Gastrocnemius medialis (tissue), 4 donors: ENCODE measurements at regions not wholly inside any gene's neighbourhood (a gene's known extent, or its start where the extent isn't known, plus 50 kb on each side); places are given as distances from the start of the nearest gene placed in this dataset.

Experiments
- ATAC-seq, 2 donors: fragments of 150-250 bp; one replicate each; pipeline ENCODE4 v1.9.1; 2016
- DNase-seq, 2 donors: peaks; one replicate each; pipeline ENCODE4 v3.0.0-alpha.2; 2019
- H3K27ac ChIP-seq, 4 donors: fragments of 200-600 bp; sonication (generic); 1 replicate in 1 of 4; 2 replicates in 3 of 4; pipeline ENCODE4 v1.5.1; 2016 to 2018; ENCODE audit warnings: mild to moderate bottlenecking in 2 of 4, moderate library complexity in 1 of 4
- H3K27me3 ChIP-seq, 3 donors: fragments of 200-600 bp; sonication (generic) in 2 of 3; 1 replicate in 1 of 3; 2 replicates in 2 of 3; pipeline versions ENCODE4 v1.5.1 to v1.6.0; 2016 to 2019; ENCODE audit warnings: mild to moderate bottlenecking in 1 of 3, moderate library complexity in 1 of 3
- H3K36me3 ChIP-seq, 2 donors: fragments of 200-600 bp; sonication (generic) in 1 of 2; one replicate each; pipeline ENCODE4 v1.5.1; 2017 to 2018
- H3K4me1 ChIP-seq, 2 donors: fragments of 200-600 bp; sonication (generic) in 1 of 2; one replicate each; pipeline ENCODE4 v1.5.1; 2016 to 2017; ENCODE audit warnings: mild to moderate bottlenecking in 2 of 2
- H3K4me3 ChIP-seq, 4 donors: fragments of 200-600 bp; sonication (generic) in 3 of 4; 1 replicate in 1 of 4; 2 replicates in 3 of 4; pipeline ENCODE4 v1.5.1; 2016 to 2019; ENCODE audit warnings: mild to moderate bottlenecking in 2 of 4
- H3K9me3 ChIP-seq, 3 donors: fragments of 200-600 bp; sonication (generic) in 2 of 3; 1 replicate in 1 of 3; 2 replicates in 2 of 3; pipeline ENCODE4 v1.5.1; 2016 to 2019
- POLR2A ChIP-seq, 2 donors: fragments of 450-650 bp; IDR thresholded peaks; one replicate each; pipeline ENCODE4 v1.6.1; 2017; ENCODE audit warnings: antibody characterized with exemption in 2 of 2, mild to moderate bottlenecking in 2 of 2, moderate library complexity in 2 of 2
- in situ Hi-C, 4 donors: fragments of 200-750 bp; cut with MboI; loops; one replicate each; pipeline versions ENCODE4 v1.15.0 to v1.8.0; 2017; ENCODE audit warnings: low sequenced_read_pairs in 4 of 4
- intact Hi-C: fragments of 100-400 bp; cut with DNase I; formaldehyde crosslinking; loops from one replicate; pipeline ENCODE4 v1.15.1; 2023; ENCODE audit warnings: low total_unique reads
- TF ChIP-seq, protein P1 (sequence below), 5 experiments: fragments of 450-650 bp in 3 of 5; fragments of 200-600 bp in 2 of 5; sonication (generic) in 2 of 5; IDR thresholded peaks in 4 of 5; conservative IDR thresholded peaks in 1 of 5; 1 replicate in 4 of 5; 2 replicates in 1 of 5; pipeline ENCODE4 v1.5.1; 2016 to 2019; ENCODE audit warnings: antibody characterized with exemption in 5 of 5, mild to moderate bottlenecking in 3 of 5, moderate library complexity in 3 of 5

DNA sequence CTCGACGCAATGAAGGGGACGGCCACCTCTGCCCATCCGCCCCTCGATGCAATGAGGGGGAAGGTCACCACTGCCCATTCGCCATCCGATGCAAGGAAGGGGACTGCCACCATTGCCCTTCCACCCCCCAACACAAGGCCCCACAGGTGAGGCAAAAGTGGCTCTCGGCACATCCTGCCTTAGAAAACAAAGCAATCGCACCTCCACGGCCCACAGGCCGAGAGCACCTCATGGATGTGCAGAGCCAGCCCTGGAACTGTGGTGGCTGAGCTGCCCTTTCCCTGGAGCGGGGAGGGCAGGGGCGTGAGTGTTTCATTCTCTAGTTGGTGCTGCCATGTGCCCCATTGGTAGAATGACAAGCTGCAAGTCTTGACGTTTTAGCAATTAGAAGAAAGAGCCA is 320.6 kb upstream of the SALL3 start:
- DNase-seq (no peak), ATAC-seq (no peak)
- Histone ChIP-seq H3K9me3 (no peaks in the 10 kb centered on the region), H3K36me3 (no peaks in the 10 kb centered on the region), H3K4me3 (no peak overlapping the region), H3K27ac (no peak overlapping the region), H3K4me1 (no peaks in the 10 kb centered on the region), H3K27me3 (no peaks in the 10 kb centered on the region)
- intact Hi-C loops (no loop called here), in situ Hi-C loops (no loop called here)
- no peak for TF ChIP-seq POLR2A (IDR thresholded peaks at IDR 0.05)

DNA sequence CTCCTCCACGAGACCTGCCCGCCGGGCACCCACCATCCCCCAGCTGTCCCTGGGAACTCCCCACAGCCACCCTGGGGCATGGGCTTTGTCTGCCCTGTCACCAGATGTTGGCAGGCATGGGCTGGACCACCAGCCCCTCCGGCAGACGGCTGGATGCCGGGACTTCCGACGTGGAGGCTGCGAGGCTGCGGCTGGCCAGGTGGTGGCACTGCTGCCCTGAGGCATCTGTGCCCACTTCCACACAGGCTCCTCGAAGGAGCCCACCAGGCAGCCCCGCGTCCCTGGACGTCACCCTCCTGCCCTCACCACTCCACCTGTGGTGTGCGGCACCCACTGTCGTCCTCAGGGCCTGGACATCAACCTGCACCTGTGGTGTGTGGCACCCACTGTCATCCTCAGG is 319.9 kb upstream of the SALL3 start:
- intact Hi-C loops (no loop called here), in situ Hi-C loops (no loop called here)
- Histone ChIP-seq H3K9me3 (no peaks in the 10 kb centered on the region), H3K27ac (no peak overlapping the region), H3K4me3 (no peak overlapping the region), H3K4me1 (no peaks in the 10 kb centered on the region), H3K36me3 (no peaks in the 10 kb centered on the region), H3K27me3 (no peaks in the 10 kb centered on the region)
- TF ChIP-seq, protein P1, sequence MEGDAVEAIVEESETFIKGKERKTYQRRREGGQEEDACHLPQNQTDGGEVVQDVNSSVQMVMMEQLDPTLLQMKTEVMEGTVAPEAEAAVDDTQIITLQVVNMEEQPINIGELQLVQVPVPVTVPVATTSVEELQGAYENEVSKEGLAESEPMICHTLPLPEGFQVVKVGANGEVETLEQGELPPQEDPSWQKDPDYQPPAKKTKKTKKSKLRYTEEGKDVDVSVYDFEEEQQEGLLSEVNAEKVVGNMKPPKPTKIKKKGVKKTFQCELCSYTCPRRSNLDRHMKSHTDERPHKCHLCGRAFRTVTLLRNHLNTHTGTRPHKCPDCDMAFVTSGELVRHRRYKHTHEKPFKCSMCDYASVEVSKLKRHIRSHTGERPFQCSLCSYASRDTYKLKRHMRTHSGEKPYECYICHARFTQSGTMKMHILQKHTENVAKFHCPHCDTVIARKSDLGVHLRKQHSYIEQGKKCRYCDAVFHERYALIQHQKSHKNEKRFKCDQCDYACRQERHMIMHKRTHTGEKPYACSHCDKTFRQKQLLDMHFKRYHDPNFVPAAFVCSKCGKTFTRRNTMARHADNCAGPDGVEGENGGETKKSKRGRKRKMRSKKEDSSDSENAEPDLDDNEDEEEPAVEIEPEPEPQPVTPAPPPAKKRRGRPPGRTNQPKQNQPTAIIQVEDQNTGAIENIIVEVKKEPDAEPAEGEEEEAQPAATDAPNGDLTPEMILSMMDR (IDR thresholded peaks at IDR 0.05 in 4 of 5, conservative IDR thresholded peaks at IDR 0.05 in 1 of 5), result peak in 1 of 5 experiments; percentile 9
- TF ChIP-seq POLR2A (IDR thresholded peaks at IDR 0.05), result no peak
- no peak for DNase-seq
- ATAC-seq, result no peak

DNA sequence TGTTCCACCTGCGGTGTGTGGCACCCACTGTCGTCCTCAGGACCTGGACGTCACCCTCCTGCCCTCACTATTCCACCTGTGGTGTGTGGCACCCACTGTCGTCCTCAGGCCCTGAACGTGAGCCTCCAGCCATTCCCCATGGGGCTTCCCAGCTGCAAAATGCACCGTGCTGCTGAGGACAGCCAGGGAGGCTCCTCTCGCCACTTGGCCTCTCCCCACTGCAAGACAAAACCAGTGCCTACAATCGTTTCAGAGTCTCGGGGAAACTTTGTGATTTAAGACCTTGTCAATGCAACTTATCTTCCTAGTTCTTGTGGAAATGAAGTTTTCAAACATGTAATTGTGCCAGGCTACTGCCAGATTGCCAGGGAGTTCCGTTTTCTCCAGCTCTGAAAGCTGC is 319.3 kb upstream of the SALL3 start:
- no peak overlapping the region for H3K27ac ChIP-seq
- no peak overlapping the region for H3K4me3 ChIP-seq
- H3K27me3 ChIP-seq, result no peaks in the 10 kb centered on the region
- H3K9me3 ChIP-seq, result no peaks in the 10 kb centered on the region
- H3K4me1 ChIP-seq, result no peaks in the 10 kb centered on the region
- intact Hi-C loops, result no loop called here
- ATAC-seq (no peak), DNase-seq (no peak)
- H3K36me3 ChIP-seq, result no peaks in the 10 kb centered on the region
- in situ Hi-C loops, result no loop called here
- TF ChIP-seq, protein P1 (IDR thresholded peaks at IDR 0.05 in 4 of 5, conservative IDR thresholded peaks at IDR 0.05 in 1 of 5), result no peak
- TF ChIP-seq POLR2A (IDR thresholded peaks at IDR 0.05), result no peak

DNA sequence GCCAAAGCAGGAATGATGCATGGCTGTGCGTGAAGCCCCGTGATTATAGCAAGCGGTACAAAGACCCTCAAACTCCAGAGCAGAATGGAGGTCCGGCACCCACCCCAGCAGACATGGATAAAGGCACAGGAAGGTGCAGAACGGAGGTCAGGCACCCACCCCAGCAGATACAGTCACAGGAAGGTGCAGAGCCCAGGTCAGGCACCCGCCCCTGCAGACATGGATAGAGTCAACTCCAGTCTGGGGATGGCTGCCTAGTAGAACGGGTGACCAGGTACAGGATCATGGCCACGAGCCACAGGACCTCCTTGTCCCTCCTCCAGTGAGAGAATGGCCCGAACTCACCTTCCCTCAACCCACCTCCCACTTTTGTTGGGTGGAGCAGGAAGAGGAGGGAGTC is 318.3 kb upstream of the SALL3 start:
- Histone ChIP-seq H3K27me3 (no peaks in the 10 kb centered on the region), H3K36me3 (no peaks in the 10 kb centered on the region), H3K4me3 (no peak overlapping the region), H3K4me1 (no peaks in the 10 kb centered on the region), H3K27ac (no peak overlapping the region), H3K9me3 (no peaks in the 10 kb centered on the region)
- ATAC-seq (no peak), DNase-seq (no peak)
- TF ChIP-seq POLR2A (IDR thresholded peaks at IDR 0.05), result no peak
- TF ChIP-seq, protein P1 (IDR thresholded peaks at IDR 0.05 in 4 of 5, conservative IDR thresholded peaks at IDR 0.05 in 1 of 5), result no peak
- intact Hi-C loops, result no loop called here
- in situ Hi-C loops, result no loop called here

DNA sequence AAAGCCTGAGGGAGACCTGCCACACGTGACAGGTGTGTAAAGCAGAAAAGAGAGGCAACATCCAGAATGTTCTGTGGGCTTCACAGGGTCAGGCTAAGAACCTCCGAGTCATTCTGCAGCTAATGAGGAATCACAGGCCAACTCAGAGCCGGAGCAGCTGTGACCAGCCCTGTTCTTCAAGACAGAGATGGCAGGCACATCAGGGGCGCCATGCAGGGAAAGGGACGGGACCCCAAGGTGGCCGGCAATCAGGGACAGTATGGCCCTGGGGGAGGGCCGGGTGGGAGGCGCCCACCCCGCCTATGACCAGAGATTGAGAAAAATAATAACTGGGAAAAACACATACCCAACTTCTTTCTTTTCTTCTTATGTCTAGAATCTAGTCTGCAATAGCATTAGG is 316.7 kb upstream of the SALL3 start:
- Histone ChIP-seq H3K4me1 (no peaks in the 10 kb centered on the region), H3K27ac (no peak overlapping the region), H3K4me3 (no peak overlapping the region), H3K9me3 (no peaks in the 10 kb centered on the region), H3K27me3 (no peaks in the 10 kb centered on the region), H3K36me3 (no peaks in the 10 kb centered on the region)
- in situ Hi-C loops, result no loop called here
- intact Hi-C loops, result no loop called here
- no peak for TF ChIP-seq POLR2A (IDR thresholded peaks at IDR 0.05)
- TF ChIP-seq, protein P1 (IDR thresholded peaks at IDR 0.05 in 4 of 5, conservative IDR thresholded peaks at IDR 0.05 in 1 of 5), result no peak
- DNase-seq (no peak), ATAC-seq (no peak)
